Left lung (tissue), 4 donors: ENCODE measurements at regions not wholly inside any gene's neighbourhood (a gene's known extent, or its start where the extent isn't known, plus 50 kb on each side); places are given as distances from the start of the nearest gene placed in this dataset.

Experiments used
- ATAC-seq: fragments of 200-7000 bp; cut with Tn5 transposase; one replicate; pipeline ENCODE4 v1.9.1; 2020; ENCODE audit warnings: moderate library complexity
- DNase-seq, 4 donors: peaks; one replicate each; pipeline ENCODE4 v3.0.0-alpha.2; 2013 to 2020
- H3K27ac ChIP-seq, 2 donors: fragments of 200-600 bp; sonication (generic) in 1 of 2; one replicate each; pipeline versions ENCODE4 v1.5.0 to v1.8.0; 2020 to 2021
- H3K27me3 ChIP-seq, 2 donors: fragments of 200-600 bp; sonication (generic) in 1 of 2; one replicate each; pipeline versions ENCODE4 v1.5.0 to v1.8.0; 2020 to 2021
- H3K36me3 ChIP-seq, 2 donors: fragments of 200-600 bp; sonication (generic) in 1 of 2; one replicate each; pipeline versions ENCODE4 v1.5.0 to v1.8.0; 2020 to 2021
- H3K4me1 ChIP-seq, 2 donors: fragments of 200-600 bp; one replicate each; pipeline ENCODE4 v1.8.0; 2021
- H3K4me3 ChIP-seq, 2 donors: fragments of 200-600 bp; sonication (generic) in 1 of 2; one replicate each; pipeline versions ENCODE4 v1.5.0 to v1.8.0; 2020 to 2021; ENCODE audit warnings: mild to moderate bottlenecking in 1 of 2
- H3K9me3 ChIP-seq, 2 donors: fragments of 200-600 bp; sonication (generic) in 1 of 2; one replicate each; pipeline versions ENCODE4 v1.5.0 to v1.8.0; 2020 to 2021
- CTCF ChIP-seq, 2 donors: fragments of 200-600 bp; sonication (generic) in 1 of 2; IDR thresholded peaks; one replicate each; pipeline versions ENCODE4 v1.5.0 to v1.8.0; 2021; ENCODE audit warnings: antibody characterized with exemption in 2 of 2
- intact Hi-C, 2 donors: fragments of 100-400 bp; cut with DNase I; formaldehyde crosslinking; loops; one replicate each; pipeline versions ENCODE4 v1.11.2 to v1.14.2; 2022
- donor health status: DM: no; HTN: yes; CAD: no.
- donor health status: DM: no; HTN: no; CAD: no.

DNA sequence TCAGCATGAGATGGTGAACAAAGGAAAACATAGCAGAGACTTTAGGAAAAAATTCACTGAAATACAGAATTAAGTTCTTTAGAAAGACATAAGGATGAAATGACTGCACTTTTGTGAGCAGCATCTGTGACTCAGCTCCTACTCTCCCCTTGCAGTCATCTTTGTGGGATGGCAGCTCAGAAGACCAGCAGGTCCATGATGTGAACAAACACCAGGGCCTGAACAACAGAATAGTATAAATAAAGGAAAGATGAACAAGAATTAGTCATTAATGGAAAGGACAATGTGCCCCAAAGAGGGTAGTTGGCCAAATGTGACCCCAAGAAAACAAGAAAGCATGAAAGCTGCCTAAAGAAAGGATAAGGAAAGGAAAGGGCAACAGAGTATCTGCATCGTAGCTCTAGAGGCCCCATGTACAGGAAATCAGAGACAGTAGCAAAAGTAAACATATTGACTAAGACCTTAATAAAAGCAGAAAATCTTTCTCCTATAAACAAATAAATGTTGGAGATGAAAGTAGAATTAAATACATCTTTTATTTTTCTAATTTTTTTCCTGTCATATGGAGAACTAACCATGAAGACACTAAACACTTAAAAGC is 318.0 kb downstream of the ZEB2 start:
- TF ChIP-seq CTCF (IDR thresholded peaks at IDR 0.05), result no peak
- peaks cover 0 to 3% of the 10 kb centered on the region in 2 donors for H3K9me3 ChIP-seq
- DNase-seq, result no peak
- H3K4me1 ChIP-seq, result peaks cover 0 to 10% of the 10 kb centered on the region in 2 donors
- no peaks in the 10 kb centered on the region for H3K36me3 ChIP-seq
- H3K4me3 ChIP-seq, result no peak overlapping the region
- no peaks in the 10 kb centered on the region for H3K27me3 ChIP-seq
- H3K27ac ChIP-seq, result no peak overlapping the region
- intact Hi-C loops, result no loop called here
- ATAC-seq, result no peak

DNA sequence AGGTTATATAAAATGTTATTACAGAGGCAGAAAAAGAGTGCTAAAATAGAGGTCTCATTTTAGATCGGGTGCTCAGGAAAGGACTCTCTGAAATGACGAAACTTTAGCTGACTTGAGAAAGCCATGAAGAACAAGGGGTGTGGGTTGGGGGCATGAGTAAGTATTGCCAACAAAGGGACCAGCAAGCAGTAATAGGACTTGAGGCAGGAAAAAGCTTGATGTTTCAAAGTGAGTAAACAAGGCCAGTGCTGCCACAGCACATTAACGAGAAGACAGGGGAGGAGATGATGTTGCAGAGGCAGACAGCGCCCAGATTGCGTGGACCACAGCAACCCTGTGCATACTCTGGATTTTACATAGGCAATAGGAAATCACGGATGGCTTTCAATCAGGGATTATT is 318.8 kb downstream of the ZEB2 start:
- no peaks in the 10 kb centered on the region for H3K36me3 ChIP-seq
- no peaks in the 10 kb centered on the region for H3K27me3 ChIP-seq
- H3K9me3 ChIP-seq, result peaks cover 0 to 3% of the 10 kb centered on the region in 2 donors
- H3K4me1 ChIP-seq, result peaks cover 0 to 10% of the 10 kb centered on the region in 2 donors
- intact Hi-C loops, result no loop called here
- H3K4me3 ChIP-seq, result no peak overlapping the region
- no peak for TF ChIP-seq CTCF (IDR thresholded peaks at IDR 0.05)
- DNase-seq (no peak), ATAC-seq (no peak)
- no peak overlapping the region for H3K27ac ChIP-seq

- Histone ChIP-seq H3K4me1 (peaks cover 0 to 10% of the 10 kb centered on the region in 2 donors), H3K27me3 (no peaks in the 10 kb centered on the region), H3K4me3 (no peak overlapping the region), H3K27ac (no peak overlapping the region), H3K9me3 (no peaks in the 10 kb centered on the region), H3K36me3 (no peaks in the 10 kb centered on the region)
- DNase-seq (no peak), ATAC-seq (peak; percentile 26)
- TF ChIP-seq CTCF (IDR thresholded peaks at IDR 0.05), result no peak
- intact Hi-C loops, result no loop called here
Measured at GRCh38 chr2:144198116-144198515, 321.8 kb downstream of the ZEB2 start.

GRCh38 chr2:144194326-144195071 is 325.4 kb downstream of the ZEB2 start:
- intact Hi-C loops, result no loop called here
- TF ChIP-seq CTCF (IDR thresholded peaks at IDR 0.05), result no peak
- no peaks in the 10 kb centered on the region for H3K9me3 ChIP-seq
- peaks cover 0 to 10% of the 10 kb centered on the region in 2 donors for H3K4me1 ChIP-seq
- H3K36me3 ChIP-seq, result no peaks in the 10 kb centered on the region
- no peak overlapping the region for H3K27ac ChIP-seq
- H3K27me3 ChIP-seq, result no peaks in the 10 kb centered on the region
- DNase-seq (no peak), ATAC-seq (no peak)
- H3K4me3 ChIP-seq, result no peak overlapping the region

GRCh38 chr2:144190908-144191605 is 328.9 kb downstream of the ZEB2 start:
- Histone ChIP-seq H3K9me3 (no peaks in the 10 kb centered on the region), H3K27ac (no peak overlapping the region), H3K4me1 (no peaks in the 10 kb centered on the region), H3K4me3 (no peak overlapping the region), H3K27me3 (no peaks in the 10 kb centered on the region), H3K36me3 (no peaks in the 10 kb centered on the region)
- DNase-seq (no peak), ATAC-seq (no peak)
- intact Hi-C loops, result no loop called here
- no peak for TF ChIP-seq CTCF (IDR thresholded peaks at IDR 0.05)
